Cerebellar cortex (tissue), 1 donor: ENCODE measurements at regions not wholly inside any gene's neighbourhood (a gene's known extent, or its start where the extent isn't known, plus 50 kb on each side); places are given as distances from the start of the nearest gene placed in this dataset.
A peak's percentile ranks its signal among the peaks of the same experiment; 100 is the strongest.
"Not testable (repeated sequence)": the region's sequence is repeated elsewhere in the genome, so short reads cannot be mapped to it uniquely, and the experiment has no call there.

Source experiments
- DNase-seq: peaks from one replicate; pipeline ENCODE4 v3.0.0-alpha.2; 2015; ENCODE audit warnings: low spot score

DNA sequence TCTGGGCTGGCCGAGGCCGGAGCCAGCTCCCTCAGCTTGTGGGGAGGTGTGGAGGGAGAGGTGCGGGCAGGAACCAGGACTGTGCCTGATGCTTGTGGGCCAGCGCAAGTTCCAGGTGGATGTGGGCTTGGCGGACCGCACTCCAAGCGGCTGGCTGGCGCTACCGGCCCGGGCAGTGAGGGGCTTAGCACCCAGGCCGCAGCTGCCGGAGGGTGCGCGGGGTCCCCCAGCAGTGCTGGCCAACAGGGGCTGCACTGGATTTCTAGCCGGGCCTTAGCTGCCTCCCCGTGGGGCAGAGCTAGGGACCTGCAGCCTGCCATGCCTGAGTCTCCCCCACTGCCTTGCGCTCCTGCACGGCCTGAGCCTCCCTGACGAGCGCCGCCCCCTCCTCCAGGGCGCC is 242.8 kb downstream of the CCSER2 start:
- DNase-seq = no peak

DNA sequence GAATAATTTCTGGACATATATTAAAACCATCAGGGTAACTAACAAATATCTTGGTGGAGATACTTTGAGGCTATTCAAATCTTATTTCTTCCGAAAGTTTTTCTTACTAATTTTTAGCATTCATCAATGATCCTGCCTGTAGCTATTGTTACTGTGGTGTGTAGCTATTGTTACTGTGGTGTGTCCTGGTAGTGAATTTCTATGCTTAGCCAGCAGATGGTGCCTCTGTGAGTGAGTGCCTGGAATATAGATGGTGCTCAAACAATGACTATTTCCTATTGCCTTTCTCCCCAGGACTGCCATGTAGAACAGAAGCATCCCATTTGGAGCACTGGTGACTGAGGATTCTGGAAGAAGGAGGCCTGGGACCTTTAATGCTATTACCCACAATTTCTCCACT is 245.7 kb downstream of the CCSER2 start:
- no peak for DNase-seq

DNA sequence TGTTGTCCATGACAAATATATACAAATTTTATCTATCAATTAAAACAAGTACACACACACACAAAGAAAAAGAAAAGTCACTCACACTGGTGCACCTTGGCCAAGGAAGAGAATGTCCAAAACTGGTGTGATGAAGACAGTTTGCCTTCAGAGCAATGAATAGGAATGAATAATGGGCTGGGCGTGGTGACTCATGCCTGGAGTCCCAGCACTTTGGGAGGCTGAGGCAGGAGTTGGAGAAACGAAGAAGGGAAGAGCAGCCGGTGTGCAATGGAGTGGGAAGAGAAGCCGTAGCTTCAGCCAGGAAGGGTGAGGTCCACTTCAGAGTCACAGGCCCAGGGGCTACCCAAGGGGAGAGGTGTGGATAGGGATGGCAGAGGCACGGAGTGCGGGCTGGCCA is 253.6 kb downstream of the CCSER2 start:
- DNase-seq = no peak

DNA sequence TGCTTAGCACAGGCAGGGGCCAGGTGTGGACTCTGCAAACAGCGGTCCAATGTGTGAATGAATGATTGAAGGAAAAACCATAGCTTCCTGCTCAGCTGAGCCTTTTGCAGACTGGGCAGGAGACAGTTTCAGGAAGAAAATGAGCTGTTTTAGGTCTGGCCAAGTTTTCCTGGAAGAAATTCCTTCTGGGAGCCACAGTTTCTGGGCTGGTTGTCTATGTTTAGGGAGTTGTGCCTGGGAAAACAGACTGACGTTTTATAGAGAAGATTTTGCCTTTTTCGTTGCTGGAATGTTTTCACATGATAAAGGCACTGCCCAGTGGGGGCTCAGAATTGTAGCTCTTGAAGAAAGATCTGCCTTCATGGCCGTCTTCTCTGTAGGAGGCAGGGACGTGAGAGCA is 255.1 kb downstream of the CCSER2 start:
- no peak for DNase-seq

DNA sequence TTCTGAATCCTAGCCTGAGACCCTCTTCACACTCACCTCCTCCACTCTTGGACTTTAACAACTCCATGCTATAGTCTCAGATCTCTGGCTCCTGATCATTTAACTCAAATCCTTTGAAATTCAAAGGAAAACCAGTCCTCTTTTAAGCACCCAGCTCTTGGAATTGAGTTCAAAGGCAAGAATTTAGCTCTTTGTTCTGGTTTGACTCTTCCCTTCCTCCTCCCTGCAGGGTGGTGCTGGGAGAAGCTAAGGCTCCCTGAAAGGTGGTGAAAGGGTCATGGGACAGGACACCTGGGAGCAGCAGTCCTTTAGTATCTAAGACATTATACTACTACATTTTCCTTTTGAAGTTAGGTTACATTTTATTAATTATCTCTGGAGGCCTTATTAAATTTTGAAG is 259.4 kb downstream of the CCSER2 start:
- no peak for DNase-seq

DNA sequence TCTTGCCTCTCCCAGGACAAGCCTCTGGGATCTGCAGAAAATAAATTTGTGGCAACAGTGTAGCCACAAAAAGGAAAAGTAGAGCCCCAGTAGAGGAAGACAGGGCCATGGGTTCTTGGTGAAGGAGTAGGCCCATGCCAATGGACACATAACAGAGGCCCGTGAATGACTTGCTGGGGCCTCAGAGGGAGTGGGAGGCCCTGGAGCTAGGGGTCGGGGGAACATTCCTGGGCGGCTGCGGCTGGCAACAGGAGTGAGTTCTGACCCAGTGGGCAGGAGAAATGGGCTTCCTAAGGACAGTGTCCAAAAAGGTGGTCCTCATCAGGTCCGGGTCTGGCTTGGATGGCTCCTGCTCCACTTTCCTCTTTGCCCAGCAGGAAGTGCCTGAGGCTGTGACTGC is 260.0 kb downstream of the CCSER2 start:
- DNase-seq = no peak

DNA sequence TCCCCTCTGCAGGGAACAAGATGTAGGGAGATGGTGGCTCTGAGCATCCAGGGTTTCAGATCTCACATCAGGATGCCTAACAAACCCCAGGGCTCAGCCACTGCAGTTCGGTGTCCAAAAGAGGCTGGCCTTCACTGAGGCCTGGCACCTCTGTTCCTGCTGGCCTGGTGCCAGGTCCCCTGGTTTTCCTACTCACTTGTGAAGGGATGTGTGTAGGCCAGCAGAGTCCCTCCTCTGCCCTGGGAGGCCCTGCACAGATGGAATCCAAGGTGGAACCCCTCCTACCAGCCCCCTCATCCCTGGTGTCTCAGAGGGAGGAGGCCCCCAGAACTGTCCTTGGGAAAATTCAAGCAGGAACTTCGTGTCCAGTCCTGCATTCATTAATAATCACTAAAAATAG is 260.6 kb downstream of the CCSER2 start:
- no peak for DNase-seq

DNA sequence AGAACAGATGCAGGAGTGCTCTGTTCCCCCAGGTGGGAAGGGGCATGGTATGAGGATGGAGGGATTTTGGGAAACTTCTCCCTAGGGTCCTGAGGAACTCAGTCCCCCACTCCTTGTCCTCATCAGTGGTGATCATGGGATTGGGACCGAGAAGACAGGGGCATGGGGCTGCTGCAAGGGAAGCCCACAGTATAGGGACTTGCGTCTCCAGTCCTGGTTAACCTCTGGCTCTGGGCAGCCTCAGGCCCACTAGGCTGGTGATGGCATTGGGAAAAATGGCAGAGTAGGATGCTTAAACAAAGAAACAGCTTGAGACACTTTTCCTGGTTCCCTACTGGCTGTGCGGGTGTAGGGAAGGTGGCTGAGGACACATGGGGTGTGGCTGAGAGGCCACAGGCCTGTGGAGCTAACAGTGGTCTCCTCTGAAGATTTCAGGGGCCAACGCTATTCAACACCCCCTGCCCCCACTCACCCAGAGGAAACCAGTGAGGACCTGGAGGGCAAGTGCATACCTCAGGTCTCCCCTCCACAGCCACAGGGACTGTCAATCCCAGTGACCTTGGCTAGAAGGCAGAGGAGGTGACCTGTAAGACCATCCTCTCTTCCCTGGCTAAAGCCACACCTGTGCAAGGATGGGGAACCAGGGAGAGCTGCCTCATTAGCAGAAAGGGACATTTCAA is 261.3 kb downstream of the CCSER2 start:
- no peak for DNase-seq

DNA sequence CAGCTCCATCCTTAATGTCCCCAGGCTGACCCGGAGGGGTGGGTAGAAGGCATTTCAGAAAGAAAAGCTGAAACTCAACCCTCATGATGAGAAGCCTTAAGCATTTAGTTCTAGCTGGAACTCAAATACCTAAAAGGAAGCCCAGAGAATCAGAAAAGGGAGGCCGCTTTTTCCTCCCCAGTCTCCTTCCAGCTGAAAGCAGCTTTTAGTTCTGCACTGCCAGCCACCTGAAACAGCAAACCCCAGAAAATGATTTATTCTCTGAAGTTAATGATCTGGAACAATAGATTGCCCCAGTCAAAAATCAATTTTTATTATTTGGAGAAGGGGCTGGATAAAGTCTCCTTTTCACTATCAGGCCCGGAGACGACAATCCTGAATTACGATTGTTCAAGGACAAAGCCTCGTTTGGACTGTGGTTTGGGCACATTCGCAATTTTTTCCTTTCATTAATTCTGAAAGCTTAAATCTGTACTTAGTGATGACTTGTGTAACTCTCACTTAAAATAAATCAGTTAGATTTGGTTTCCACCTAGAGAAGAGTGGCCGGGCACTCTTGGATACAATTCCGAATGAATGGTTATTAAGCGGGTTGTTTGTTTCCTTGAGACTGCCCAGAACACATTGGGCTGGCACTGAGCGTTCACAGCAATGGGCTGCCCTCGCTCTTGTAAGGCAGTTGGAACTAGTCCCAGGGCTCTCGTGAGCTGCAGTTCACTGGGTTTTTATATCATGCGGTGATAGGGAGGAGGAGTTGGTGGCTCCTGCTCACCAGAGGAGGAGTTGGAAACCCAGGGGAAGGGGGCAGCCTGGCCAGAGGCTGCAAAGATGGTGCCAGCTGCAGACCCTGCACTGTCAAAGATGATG is 262.2 kb downstream of the CCSER2 start:
- no peak for DNase-seq

DNA sequence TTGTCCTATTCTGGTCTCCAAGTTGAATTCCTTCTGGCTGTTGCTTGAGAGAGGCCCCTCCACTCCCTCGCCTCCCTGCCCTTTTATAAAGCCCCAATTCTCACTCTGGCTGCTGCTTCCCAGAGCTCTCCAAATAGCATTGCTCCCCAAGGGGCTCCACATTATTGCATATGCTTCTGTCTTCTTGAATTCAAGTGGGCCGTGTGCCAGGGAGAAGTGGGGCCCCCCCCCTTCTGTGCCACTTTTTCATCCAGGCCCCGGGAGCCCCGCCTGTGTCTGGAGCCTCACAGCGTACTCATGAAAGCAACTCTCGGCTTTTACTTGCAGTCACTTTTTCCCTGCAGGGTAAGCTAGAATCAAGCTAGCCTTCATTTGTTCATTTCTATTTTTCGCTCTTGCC is 265.1 kb downstream of the CCSER2 start:
- DNase-seq = no peak

DNA sequence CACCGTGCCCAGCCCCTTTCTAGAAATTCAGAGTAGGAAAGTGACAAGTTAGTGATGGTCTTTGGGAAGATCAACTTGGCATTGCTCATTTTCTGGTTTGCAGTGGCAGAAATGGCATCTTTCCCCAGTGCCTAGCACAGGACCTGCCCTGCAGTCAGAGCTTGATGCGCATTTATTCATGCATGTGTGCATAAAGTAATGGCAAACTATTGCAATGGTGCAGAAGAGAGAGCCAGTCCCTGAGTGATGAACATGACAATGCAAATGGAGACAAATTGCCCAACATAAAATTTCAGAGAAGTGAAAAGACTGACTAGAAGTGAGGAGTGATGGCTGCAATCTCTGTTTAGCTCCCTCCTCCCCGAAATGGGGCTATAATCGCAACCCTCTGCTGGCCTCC is 268.2 kb downstream of the CCSER2 start:
- no peak for DNase-seq

DNA sequence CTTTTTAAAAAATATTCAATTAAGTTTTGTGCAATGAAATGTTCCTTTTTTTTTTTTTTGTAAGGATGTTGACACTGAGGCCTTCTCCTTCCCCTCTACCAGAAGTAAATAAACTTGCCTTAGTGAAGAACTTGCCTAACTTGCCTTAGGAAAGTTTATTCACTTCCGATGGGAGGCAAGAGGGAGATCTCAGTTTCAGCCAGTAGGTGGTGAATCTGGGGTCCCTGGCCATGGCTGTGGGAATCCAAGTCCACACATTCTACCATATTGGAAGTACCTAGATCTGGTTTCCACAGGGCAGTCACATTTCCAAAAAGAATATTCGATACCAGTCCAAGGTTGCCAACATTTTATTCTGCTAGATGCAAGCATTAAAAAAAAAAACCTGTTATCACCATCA is 270.9 kb downstream of the CCSER2 start:
- no peak for DNase-seq

DNA sequence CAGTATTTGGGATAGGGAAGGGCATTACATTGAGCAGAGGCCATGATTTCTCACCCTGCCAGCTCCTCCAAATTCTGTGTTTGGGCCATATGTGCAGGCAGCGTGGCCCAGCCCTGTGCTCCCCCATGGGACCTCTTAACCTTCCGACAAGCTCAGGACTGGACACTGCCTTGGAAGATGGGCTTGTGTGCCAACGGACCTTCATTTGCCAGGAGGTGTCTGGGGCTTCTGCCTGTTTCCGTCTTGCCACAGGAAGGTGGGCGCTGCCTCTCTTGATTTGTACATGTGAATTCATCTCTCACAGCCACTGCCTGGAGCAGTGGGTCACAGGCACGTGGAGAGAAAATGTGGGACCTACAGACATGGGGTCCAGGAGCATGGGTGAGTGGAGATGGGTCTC is 272.6 kb downstream of the CCSER2 start:
- DNase-seq = no peak

DNA sequence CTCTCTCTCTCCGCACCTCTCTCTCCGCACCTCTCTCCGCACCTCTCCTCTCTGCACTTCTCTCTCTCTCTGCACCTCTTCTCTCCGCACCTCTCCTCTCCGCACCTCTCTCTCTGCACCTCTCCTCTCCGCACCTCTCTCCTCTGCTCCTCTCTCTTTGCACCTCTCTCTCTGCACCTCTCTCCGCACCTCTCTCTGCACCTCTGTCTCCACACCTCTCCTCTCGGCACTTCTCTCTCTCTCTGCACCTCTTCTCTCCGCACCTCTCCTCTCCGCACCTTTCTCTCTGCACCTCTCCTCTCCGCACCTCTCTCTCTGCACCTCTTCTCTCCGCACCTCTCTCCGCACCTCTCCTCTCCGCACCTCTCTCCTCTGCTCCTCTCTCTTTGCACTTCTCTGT is 274.2 kb downstream of the CCSER2 start:
- DNase-seq = not testable (repeated sequence)

DNA sequence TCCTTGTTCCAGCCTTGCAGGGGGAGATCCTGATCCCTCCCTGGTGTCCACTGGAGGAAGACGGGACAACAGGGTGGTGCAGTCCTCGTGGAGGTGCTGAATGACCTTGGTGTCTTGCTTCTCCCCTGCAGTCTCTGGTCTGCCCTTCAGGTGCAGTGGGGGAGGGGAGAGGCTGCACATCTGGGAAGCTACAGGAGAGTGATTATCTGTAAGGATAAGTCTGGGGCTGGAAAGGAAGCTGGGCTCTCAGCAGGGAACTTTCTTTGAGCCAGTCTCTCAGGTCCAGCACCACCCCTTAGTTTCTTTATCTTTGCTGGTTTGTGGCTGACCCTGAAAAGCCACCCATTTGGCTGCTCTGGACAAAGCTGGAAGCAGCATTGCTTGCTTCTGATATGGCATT is 275.6 kb downstream of the CCSER2 start:
- DNase-seq = no peak

DNA sequence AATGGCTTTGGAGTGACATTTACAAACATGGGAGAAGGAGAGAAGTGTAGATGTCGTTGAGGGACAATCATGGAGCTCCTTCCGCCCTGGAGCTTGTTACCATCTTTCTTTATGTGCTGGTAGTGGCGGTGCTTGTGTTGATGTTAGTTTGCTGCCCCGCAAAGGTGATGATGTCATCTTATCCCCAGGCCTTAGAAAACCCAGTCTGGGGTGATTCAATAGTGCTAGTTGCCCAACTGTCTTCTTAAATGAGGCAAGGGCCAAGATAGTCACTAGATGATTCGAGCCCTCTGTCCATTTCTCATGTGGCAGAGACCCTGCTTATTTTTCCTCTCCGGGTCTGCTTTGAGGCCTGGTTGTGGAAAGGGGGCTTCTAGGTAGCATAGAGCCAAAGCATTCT is 277.4 kb downstream of the CCSER2 start:
- no peak for DNase-seq

DNA sequence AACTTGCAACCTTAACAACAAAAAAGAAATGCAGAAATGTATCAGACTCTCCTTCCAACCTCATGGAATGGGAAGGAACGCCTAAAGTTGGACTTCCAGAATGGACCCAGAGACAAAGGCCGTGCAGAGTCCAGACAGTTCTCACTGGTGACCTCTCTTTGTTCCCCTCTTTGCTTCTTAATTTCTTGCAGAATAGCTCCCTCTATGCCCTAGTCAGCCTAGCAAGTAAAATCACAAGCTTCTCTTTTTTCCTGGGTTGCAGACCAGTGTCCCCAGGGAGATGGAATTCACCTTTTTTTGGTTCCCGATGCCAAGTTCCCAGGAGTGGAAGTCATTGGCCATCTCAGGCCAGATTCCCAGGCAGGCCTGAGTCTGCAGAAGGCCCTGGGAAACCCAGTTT is 278.0 kb downstream of the CCSER2 start:
- no peak for DNase-seq

DNA sequence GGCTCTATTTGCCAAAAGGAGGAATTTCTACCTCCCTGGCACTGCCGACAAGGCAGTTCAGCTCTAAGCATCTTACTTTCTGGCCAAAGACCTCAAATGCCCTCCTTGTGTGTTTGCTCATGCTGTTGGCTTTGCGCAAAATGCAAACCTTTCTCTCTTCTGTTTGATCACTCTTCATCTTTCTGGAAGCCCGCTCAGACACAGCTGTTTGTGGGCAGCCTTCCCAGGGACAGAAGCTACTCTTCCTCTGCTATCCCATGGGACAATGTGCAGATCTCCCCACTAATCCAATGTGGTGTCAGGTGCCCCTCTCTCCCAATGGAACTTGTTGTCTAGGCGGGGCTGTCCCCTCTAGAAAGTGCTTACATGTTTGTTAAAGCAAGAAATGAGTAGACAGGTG is 278.7 kb downstream of the CCSER2 start:
- DNase-seq = no peak

DNA sequence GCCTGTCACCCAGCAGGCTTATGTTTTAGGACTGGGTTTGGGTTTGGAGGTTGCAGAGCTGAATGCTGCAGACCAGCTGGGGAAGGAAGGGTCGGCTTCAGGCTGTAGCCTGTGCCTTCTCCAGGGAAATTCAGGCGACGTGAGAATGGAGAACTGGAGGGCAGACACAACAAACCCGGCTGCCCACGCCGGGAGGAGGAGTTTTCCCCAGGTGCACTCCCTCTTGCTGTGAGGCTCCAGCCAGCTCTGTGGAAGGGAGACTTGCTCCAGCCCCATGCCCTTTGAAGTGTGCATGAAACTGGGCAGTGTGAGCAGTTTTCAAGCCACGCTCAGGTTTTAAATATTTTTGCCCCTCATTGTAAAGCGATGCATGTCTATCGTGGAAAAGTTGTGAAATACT is 279.1 kb downstream of the CCSER2 start:
- no peak for DNase-seq

DNA sequence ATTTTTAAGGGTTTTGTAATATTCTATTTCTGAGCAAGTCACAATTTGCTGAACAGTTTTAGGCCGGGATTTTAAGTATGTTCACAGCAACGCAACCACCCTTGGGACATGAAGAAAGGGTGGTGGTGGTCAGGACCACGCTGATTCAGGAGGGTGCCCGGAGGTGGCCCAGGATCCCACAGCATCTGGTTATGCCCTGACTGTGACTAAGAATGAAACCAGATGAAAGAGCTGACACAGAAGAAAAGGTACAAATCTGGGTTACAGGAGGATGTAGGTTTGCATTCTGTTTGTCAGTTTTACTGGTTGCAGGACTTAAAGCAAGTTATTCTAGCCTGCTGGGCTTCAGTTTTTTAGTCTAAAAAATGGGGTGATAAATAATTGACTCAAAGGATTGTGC is 279.7 kb downstream of the CCSER2 start:
- no peak for DNase-seq

DNA sequence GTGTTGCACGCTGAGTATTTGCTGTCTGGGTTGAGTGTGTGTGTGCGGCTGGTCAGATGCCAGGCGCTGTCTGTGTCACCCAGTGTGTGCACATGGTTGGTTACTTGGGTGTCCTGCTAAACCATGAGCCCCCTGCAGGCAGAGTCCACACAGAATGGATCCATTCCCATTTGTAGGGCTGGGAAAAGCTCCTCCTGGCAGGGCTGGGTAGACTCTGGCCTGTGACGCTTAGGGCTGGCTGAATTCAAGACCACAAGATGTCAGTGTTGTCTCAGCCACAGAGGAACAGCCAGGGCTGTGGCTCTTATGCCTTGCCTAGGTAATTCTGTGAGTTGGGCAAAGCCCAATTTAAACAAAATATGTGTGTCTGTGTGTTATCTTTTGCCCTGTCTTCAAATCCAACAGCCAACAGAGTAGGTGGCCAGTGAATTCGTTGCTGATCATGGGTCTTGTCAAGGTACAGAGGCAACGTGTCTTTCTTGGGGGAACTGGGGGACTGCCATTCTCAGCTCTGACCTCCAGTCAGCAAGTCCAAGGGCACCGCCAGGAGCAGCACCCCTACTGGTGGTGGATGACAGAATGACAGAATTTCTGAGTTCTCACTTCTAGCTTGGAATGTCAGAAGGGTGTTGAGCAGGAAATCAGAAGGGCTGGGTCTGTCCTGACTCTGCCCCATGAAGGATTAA is 285.1 kb downstream of the CCSER2 start:
- peak; percentile 69 for DNase-seq

DNA sequence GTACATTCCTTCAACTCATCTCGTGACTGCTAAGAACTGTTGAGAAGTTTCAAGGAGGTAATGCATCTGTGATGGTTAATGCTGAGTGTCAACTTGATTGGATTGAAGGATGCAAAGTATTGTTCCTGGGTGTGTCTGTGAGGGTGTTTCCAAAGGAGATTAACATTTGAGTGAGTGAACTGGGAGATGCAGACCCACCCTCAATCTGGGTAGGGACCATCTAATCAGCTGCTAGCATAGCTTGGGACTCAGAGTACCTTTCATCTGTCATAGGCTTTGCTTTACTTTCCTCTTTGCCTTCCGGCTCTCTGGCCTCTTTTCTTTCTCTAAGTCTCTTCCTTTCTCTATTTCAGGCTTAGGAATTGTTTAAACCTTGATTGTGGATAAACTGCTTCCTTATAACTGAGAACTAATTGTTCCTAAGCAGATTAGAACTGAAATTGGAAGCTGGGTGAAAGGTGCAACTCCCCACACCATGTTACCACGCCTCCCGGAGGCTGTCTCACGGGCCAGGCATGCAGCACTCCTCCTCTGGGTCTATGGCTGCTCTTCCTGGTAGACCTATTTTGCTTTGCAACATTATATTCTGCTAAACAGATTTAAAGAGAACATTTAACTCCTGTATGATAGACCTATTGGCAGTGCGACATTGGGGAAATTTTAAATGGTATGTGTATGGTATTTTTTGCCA is 298.2 kb downstream of the CCSER2 start:
- no peak for DNase-seq

DNA sequence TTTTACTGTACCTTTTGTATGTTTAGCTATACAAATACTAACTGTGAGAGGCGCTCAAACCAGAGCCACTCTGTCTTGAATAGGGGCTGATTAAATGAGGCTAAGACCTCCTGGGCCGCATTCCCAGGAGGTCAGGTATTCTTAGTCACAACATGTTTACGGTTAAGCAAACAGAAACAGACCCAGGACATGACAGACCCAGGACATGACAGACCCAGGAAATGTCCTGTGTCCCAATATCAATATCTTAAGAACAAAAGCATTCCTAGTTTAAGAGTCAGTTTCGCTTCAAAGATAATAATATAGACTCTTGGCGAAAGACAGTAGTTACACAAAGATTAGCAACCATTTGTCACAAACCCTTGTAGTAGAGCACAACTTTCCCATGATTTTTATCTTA is 304.5 kb downstream of the CCSER2 start:
- DNase-seq = no peak
